ENCODE measurements at regions not wholly inside any gene's neighbourhood (a gene's known extent, or its start where the extent isn't known, plus 50 kb on each side); places are given as distances from the start of the nearest gene placed in this dataset.

- intact Hi-C loops (cut with micrococcal nuclease; ENCODE audit: unreplicated experiment): no loop called here
- no peak for TF ChIP-seq SIX5 (IDR thresholded peaks at IDR 0.05; ENCODE audit: low read depth, low read length, severe bottlenecking)
- TF ChIP-seq JUND (IDR thresholded peaks at IDR 0.05; ENCODE audit: low read depth, low read length): no peak
- TF ChIP-seq NFYB (IDR thresholded peaks at IDR 0.05; ENCODE audit: insufficient read depth, low read depth, low read length): no peak
- no peak for TF ChIP-seq BMI1 (IDR thresholded peaks at IDR 0.05; ENCODE audit: borderline replicate concordance)
- no peak for TF ChIP-seq POLR2A (IDR thresholded peaks at IDR 0.05; ENCODE audit: low read depth, low read length)
- no peak for TF ChIP-seq ZNF687 (IDR thresholded peaks at IDR 0.05)
- no peak for TF ChIP-seq RAD51 (IDR thresholded peaks at IDR 0.05)
- TF ChIP-seq CUX1 (IDR thresholded peaks at IDR 0.05; ENCODE audit: insufficient replicate concordance, low read depth, low read length): no peak
- TF ChIP-seq REST (IDR thresholded peaks at IDR 0.05; ENCODE audit: low read depth, low read length): no peak
- TF ChIP-seq USF2 (IDR thresholded peaks at IDR 0.05; ENCODE audit: borderline replicate concordance, low read depth, low read length): no peak
- no peak for TF ChIP-seq SUPT20H (IDR thresholded peaks at IDR 0.05; ENCODE audit: borderline replicate concordance, control insufficient read depth, low read depth, low read length)
Measured at GRCh38 chr4:152217896-152218295, 318.0 kb downstream of the FBXW7 start.

More at GRCh38 chr4:152217896-152218295, 318.0 kb downstream of the FBXW7 start:
- ChIA-PET RAD21 (ENCODE audit: unreplicated experiment) (no interaction called here), CTCF (no interaction called here), POLR2A (no interaction called here), SMC1A (ENCODE audit: uncharacterized antibody, unreplicated experiment) (no interaction called here)
- DNase-seq (ENCODE audit: low read depth, low spot score) (no peak), ATAC-seq (no peak), FAIRE-seq (no peak)
- no TSS peak for BruUV-seq (replicated peaks)
- WGBS (ENCODE audit: insufficient coverage, insufficient replicate concordance, low lambda C conversion rate, missing lambda C conversion rate): 25% methylated on average over 3 of the region's 3 CpGs
- Histone ChIP-seq H3K36me3 (ENCODE audit: control insufficient read depth in 2 of 2, insufficient read depth in 2 of 2, low read length in 1 of 2) (no peaks in the 10 kb centered on the region), H4K20me1 (ENCODE audit: control insufficient read depth, insufficient read depth) (no peaks in the 10 kb centered on the region), H3K9me3 (replicated peaks; ENCODE audit: control insufficient read depth, insufficient read depth, low read length) (peaks cover 2% of the 10 kb centered on the region; the same call in 2 of the 3 replicates), H3K9ac (ENCODE audit: control insufficient read depth, insufficient read depth, low read length) (no peak overlapping the region), H3K79me2 (ENCODE audit: control insufficient read depth, insufficient read depth, low read length) (no peaks in the 10 kb centered on the region), H3K4me3 (no peak overlapping the region), H3K27me3 (replicated peaks in 1 of 2; ENCODE audit: control insufficient read depth in 2 of 2, insufficient read depth in 2 of 2, low read length in 1 of 2) (no peaks in the 10 kb centered on the region), H3K4me2 (ENCODE audit: control insufficient read depth, insufficient read depth) (no peak overlapping the region), H3K4me1 (ENCODE audit: control insufficient read depth, insufficient read depth, low read length) (no peaks in the 10 kb centered on the region; the same call in 1 of the 2 replicates), H3K27ac (ENCODE audit: control insufficient read depth, insufficient read depth) (no peak overlapping the region), H2AFZ (ENCODE audit: control insufficient read depth, low read depth, low read length) (no peak overlapping the region)
- in situ Hi-C loops (cut with MboI): no loop called here

Data from GM12878 (cell line).